ENCODE measurements at regions not wholly inside any gene's neighbourhood (a gene's known extent, or its start where the extent isn't known, plus 50 kb on each side); places are given as distances from the start of the nearest gene placed in this dataset.

DNA sequence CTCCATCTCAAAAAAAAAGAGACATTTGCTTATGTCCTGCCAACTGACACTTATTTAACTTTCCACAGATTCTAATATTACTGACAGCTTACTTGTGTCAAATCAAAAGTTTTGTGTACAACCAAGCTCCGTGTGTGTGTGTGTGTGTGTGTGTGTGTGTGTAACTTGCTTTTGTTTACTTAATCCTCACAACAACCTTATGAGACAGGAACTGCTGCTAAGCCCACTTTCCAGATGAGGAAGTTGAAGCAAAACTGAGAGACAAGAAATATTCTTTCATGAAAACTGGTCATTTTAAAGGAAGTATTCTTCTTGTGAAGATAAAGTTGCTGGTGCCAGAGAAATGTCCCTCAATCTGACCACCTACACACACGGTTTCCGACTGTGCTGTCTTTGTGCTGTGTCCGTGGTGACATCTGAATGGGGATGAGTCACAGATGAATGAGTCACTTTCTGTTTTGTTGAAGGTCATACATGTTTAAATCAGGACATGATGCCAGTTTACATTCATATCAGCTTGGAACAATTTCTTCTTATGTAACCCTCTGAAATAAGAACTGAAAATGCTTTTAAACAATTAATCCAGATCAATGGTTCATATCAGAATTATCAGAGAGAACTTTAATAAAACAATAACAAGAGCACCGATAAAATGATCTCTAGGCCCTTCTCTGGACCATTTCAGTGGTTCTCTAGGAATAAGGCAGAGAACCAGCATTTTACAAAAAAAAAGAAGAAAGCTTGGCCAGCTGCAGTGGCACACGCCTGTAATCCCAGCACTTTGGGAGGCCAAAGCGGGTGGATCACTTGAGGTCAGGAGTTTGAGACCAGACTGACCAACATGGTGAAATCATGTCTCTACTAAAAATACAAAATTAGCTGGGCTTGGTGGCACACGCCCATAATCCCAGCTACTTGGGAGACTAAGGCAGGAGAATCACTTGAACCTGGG, 95.5 kb downstream of the THNSL2 start:
- Histone ChIP-seq H3K9me3 (ENCODE audit: low read depth, low read length) (no peaks in the 10 kb centered on the region), H3K9ac (ENCODE audit: insufficient read length) (no peak overlapping the region), H3K27ac (no peak overlapping the region)

GRCh38 chr2:88263861-88264260, 93.7 kb downstream of the THNSL2 start:
- DNase-seq (ENCODE audit: low read depth, low spot score), result no peak
- no peaks in the 10 kb centered on the region for H3K36me3 ChIP-seq (ENCODE audit: insufficient read depth, low read length)
- H3K27ac ChIP-seq, result no peak overlapping the region
- H3K4me3 ChIP-seq, result no peak overlapping the region
- no peaks in the 10 kb centered on the region for H3K9me3 ChIP-seq (ENCODE audit: low read depth, low read length)
- H3K9ac ChIP-seq (ENCODE audit: insufficient read length), result no peak overlapping the region
- no peak for TF ChIP-seq FOXP2 (optimal IDR thresholded peaks at IDR 0.05; ENCODE audit: control extremely low read depth, extremely low read length, insufficient read depth)
- no peak for TF ChIP-seq EZH2 (IDR thresholded peaks at IDR 0.05)
- TF ChIP-seq POLR2AphosphoS5 (IDR thresholded peaks at IDR 0.05; ENCODE audit: borderline replicate concordance, low read depth, low read length), result no peak

More for the DNA sequence above, 95.5 kb downstream of the THNSL2 start:
- no peak for DNase-seq (ENCODE audit: low read depth, low spot score)
- no peak for TF ChIP-seq FOXP2 (optimal IDR thresholded peaks at IDR 0.05; ENCODE audit: control extremely low read depth, extremely low read length, insufficient read depth)
- no peak for TF ChIP-seq POLR2AphosphoS5 (IDR thresholded peaks at IDR 0.05; ENCODE audit: borderline replicate concordance, low read depth, low read length)
- no peak for TF ChIP-seq EZH2 (IDR thresholded peaks at IDR 0.05)
- Histone ChIP-seq H3K36me3 (ENCODE audit: insufficient read depth, low read length) (no peaks in the 10 kb centered on the region), H3K4me3 (no peak overlapping the region)

DNA sequence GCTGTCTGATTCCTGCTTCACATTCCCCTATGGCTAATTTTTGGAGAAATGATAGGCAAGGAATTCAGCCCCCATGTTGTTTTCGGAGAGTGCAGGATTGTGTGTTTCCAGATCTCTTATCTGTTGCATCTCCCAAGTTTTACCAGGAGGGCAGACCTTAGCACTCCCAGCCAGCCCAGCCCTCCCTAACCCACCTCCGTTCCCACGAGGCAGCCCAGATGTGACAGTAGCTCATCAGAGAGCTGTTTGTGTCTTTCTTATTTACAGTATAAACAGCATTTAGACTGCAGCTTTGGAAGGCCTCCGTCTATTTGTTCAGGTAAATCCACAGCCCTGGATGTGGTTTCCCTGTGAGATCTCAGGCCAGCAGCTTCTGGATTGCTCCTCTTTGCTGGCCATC, 91.6 kb downstream of the THNSL2 start:
- TF ChIP-seq EZH2 (IDR thresholded peaks at IDR 0.05) (no peak), FOXP2 (optimal IDR thresholded peaks at IDR 0.05; ENCODE audit: control extremely low read depth, extremely low read length, insufficient read depth) (no peak), POLR2AphosphoS5 (IDR thresholded peaks at IDR 0.05; ENCODE audit: borderline replicate concordance, low read depth, low read length) (no peak)
- no peak overlapping the region for H3K9ac ChIP-seq (ENCODE audit: insufficient read length)
- H3K4me3 ChIP-seq, result no peak overlapping the region
- H3K36me3 ChIP-seq (ENCODE audit: insufficient read depth, low read length), result no peaks in the 10 kb centered on the region
- no peak for DNase-seq (ENCODE audit: low read depth, low spot score)
- no peak overlapping the region for H3K27ac ChIP-seq
- H3K9me3 ChIP-seq (ENCODE audit: low read depth, low read length), result no peaks in the 10 kb centered on the region

- no peak for DNase-seq (ENCODE audit: low read depth, low spot score)
- H3K27ac ChIP-seq, result no peak overlapping the region
- no peak overlapping the region for H3K4me3 ChIP-seq
- no peak overlapping the region for H3K9ac ChIP-seq (ENCODE audit: insufficient read length)
- no peak for TF ChIP-seq EZH2 (IDR thresholded peaks at IDR 0.05)
- no peak for TF ChIP-seq POLR2AphosphoS5 (IDR thresholded peaks at IDR 0.05; ENCODE audit: borderline replicate concordance, low read depth, low read length)
- TF ChIP-seq FOXP2 (optimal IDR thresholded peaks at IDR 0.05; ENCODE audit: control extremely low read depth, extremely low read length, insufficient read depth), result no peak
- no peaks in the 10 kb centered on the region for H3K36me3 ChIP-seq (ENCODE audit: insufficient read depth, low read length)
- H3K9me3 ChIP-seq (ENCODE audit: low read depth, low read length), result no peaks in the 10 kb centered on the region
Measured at GRCh38 chr2:88258208-88258607, 88.1 kb downstream of the THNSL2 start.

GRCh38 chr2:88254437-88255091, 84.4 kb downstream of the THNSL2 start:
- H3K9ac ChIP-seq (ENCODE audit: insufficient read length), result no peak overlapping the region
- H3K9me3 ChIP-seq (ENCODE audit: low read depth, low read length), result no peaks in the 10 kb centered on the region
- H3K27ac ChIP-seq, result no peak overlapping the region
- TF ChIP-seq EZH2 (IDR thresholded peaks at IDR 0.05), result no peak
- TF ChIP-seq FOXP2 (optimal IDR thresholded peaks at IDR 0.05; ENCODE audit: control extremely low read depth, extremely low read length, insufficient read depth), result no peak
- TF ChIP-seq POLR2AphosphoS5 (IDR thresholded peaks at IDR 0.05; ENCODE audit: borderline replicate concordance, low read depth, low read length), result no peak
- no peak for DNase-seq (ENCODE audit: low read depth, low spot score)
- no peaks in the 10 kb centered on the region for H3K36me3 ChIP-seq (ENCODE audit: insufficient read depth, low read length)
- no peak overlapping the region for H3K4me3 ChIP-seq

- Histone ChIP-seq H3K36me3 (ENCODE audit: insufficient read depth, low read length) (no peaks in the 10 kb centered on the region), H3K9ac (ENCODE audit: insufficient read length) (no peak overlapping the region), H3K9me3 (ENCODE audit: low read depth, low read length) (no peaks in the 10 kb centered on the region), H3K27ac (peak overlapping the region; percentile 76; the same call in 1 of the 2 replicates), H3K4me3 (no peak overlapping the region)
- no peak for DNase-seq (ENCODE audit: low read depth, low spot score)
- no peak for TF ChIP-seq POLR2AphosphoS5 (IDR thresholded peaks at IDR 0.05; ENCODE audit: borderline replicate concordance, low read depth, low read length)
- no peak for TF ChIP-seq EZH2 (IDR thresholded peaks at IDR 0.05)
- no peak for TF ChIP-seq FOXP2 (optimal IDR thresholded peaks at IDR 0.05; ENCODE audit: control extremely low read depth, extremely low read length, insufficient read depth)
Measured at GRCh38 chr2:88253997-88254396, 83.9 kb downstream of the THNSL2 start.

GRCh38 chr2:88253375-88253774, 83.2 kb downstream of the THNSL2 start:
- no peak overlapping the region for H3K9ac ChIP-seq (ENCODE audit: insufficient read length)
- H3K9me3 ChIP-seq (ENCODE audit: low read depth, low read length), result no peaks in the 10 kb centered on the region
- DNase-seq (ENCODE audit: low read depth, low spot score), result no peak
- no peaks in the 10 kb centered on the region for H3K36me3 ChIP-seq (ENCODE audit: insufficient read depth, low read length)
- H3K27ac ChIP-seq, result peak overlapping the region; percentile 76
- no peak for TF ChIP-seq EZH2 (IDR thresholded peaks at IDR 0.05)
- no peak for TF ChIP-seq POLR2AphosphoS5 (IDR thresholded peaks at IDR 0.05; ENCODE audit: borderline replicate concordance, low read depth, low read length)
- TF ChIP-seq FOXP2 (optimal IDR thresholded peaks at IDR 0.05; ENCODE audit: control extremely low read depth, extremely low read length, insufficient read depth), result no peak
- no peak overlapping the region for H3K4me3 ChIP-seq

GRCh38 chr2:88252646-88253045, 82.5 kb downstream of the THNSL2 start:
- no peaks in the 10 kb centered on the region for H3K36me3 ChIP-seq (ENCODE audit: insufficient read depth, low read length)
- DNase-seq (ENCODE audit: low read depth, low spot score), result no peak
- H3K9ac ChIP-seq (ENCODE audit: insufficient read length), result peak overlapping the region; percentile 49
- peak overlapping the region; percentile 60 for H3K4me3 ChIP-seq
- no peaks in the 10 kb centered on the region for H3K9me3 ChIP-seq (ENCODE audit: low read depth, low read length)
- H3K27ac ChIP-seq, result peak overlapping the region; percentile 94
- TF ChIP-seq EZH2 (IDR thresholded peaks at IDR 0.05) (no peak), FOXP2 (optimal IDR thresholded peaks at IDR 0.05; ENCODE audit: control extremely low read depth, extremely low read length, insufficient read depth) (no peak), POLR2AphosphoS5 (IDR thresholded peaks at IDR 0.05; ENCODE audit: borderline replicate concordance, low read depth, low read length) (no peak)

All from SK-N-MC (cell line).